ENCODE measurements at regions not wholly inside any gene's neighbourhood (a gene's known extent, or its start where the extent isn't known, plus 50 kb on each side); places are given as distances from the start of the nearest gene placed in this dataset.

GRCh38 chr20:11110535-11110934, 436.7 kb upstream of the JAG1 start:
- Histone ChIP-seq H3K27ac (ENCODE audit: low read length) (no peak overlapping the region), H3K36me3 (ENCODE audit: control insufficient read depth, insufficient read depth, low read length) (no peaks in the 10 kb centered on the region), H3K27me3 (ENCODE audit: control insufficient read depth, insufficient read depth, low read length) (no peaks in the 10 kb centered on the region), H3K4me1 (ENCODE audit: control insufficient read depth, insufficient read depth, low read length) (no peaks in the 10 kb centered on the region), H3K9me3 (ENCODE audit: control insufficient read depth, insufficient read depth, low read depth, low read length) (no peaks in the 10 kb centered on the region), H3K4me3 (ENCODE audit: low read depth in 2 of 2, low read length in 2 of 2) (no peak overlapping the region)
- BruUV-seq (replicated peaks) = no TSS peak
- TF ChIP-seq TCF7L2 (IDR thresholded peaks at IDR 0.05; ENCODE audit: low read depth, low read length) (no peak), POLR2AphosphoS5 (IDR thresholded peaks at IDR 0.05; ENCODE audit: low read depth, low read length) (no peak), REST (IDR thresholded peaks at IDR 0.05; ENCODE audit: insufficient read depth in 1 of 2, low read depth in 2 of 2, low read length in 1 of 2) (no peak), SIN3A (IDR thresholded peaks at IDR 0.05; ENCODE audit: borderline replicate concordance, insufficient read depth, low read depth, low read length) (no peak), CTCF (IDR thresholded peaks at IDR 0.05) (no peak)
- intact Hi-C loops (cut with micrococcal nuclease; ENCODE audit: unreplicated experiment) (no loop called here), in situ Hi-C loops (cut with HindIII; ENCODE audit: low pct_unique_long_range_greater_than_20kb, low sequenced_read_pairs) (no loop called here)
- ATAC-seq = no peak
- CTCF ChIA-PET = no interaction called here
- no peak for DNase-seq (ENCODE audit: low read depth, low spot score)
- POLR2A ChIA-PET = no interaction called here

GRCh38 chr20:11111191-11111590, 437.4 kb upstream of the JAG1 start:
- no peaks in the 10 kb centered on the region for H3K36me3 ChIP-seq (ENCODE audit: control insufficient read depth, insufficient read depth, low read length)
- H3K27me3 ChIP-seq (ENCODE audit: control insufficient read depth, insufficient read depth, low read length) = no peaks in the 10 kb centered on the region
- ATAC-seq (no peak), DNase-seq (ENCODE audit: low read depth, low spot score) (no peak)
- intact Hi-C loops (cut with micrococcal nuclease; ENCODE audit: unreplicated experiment) (no loop called here), in situ Hi-C loops (cut with HindIII; ENCODE audit: low pct_unique_long_range_greater_than_20kb, low sequenced_read_pairs) (no loop called here)
- H3K4me1 ChIP-seq (ENCODE audit: control insufficient read depth, insufficient read depth, low read length) = no peaks in the 10 kb centered on the region
- H3K27ac ChIP-seq (ENCODE audit: low read length) = no peak overlapping the region
- CTCF ChIA-PET = no interaction called here
- H3K9me3 ChIP-seq (ENCODE audit: control insufficient read depth, insufficient read depth, low read depth, low read length) = no peaks in the 10 kb centered on the region
- no peak overlapping the region for H3K4me3 ChIP-seq (ENCODE audit: low read depth in 2 of 2, low read length in 2 of 2)
- POLR2A ChIA-PET = no interaction called here
- TF ChIP-seq CTCF (IDR thresholded peaks at IDR 0.05) = no peak
- no peak for TF ChIP-seq REST (IDR thresholded peaks at IDR 0.05; ENCODE audit: insufficient read depth in 1 of 2, low read depth in 2 of 2, low read length in 1 of 2)
- no peak for TF ChIP-seq POLR2AphosphoS5 (IDR thresholded peaks at IDR 0.05; ENCODE audit: low read depth, low read length)
- no peak for TF ChIP-seq SIN3A (IDR thresholded peaks at IDR 0.05; ENCODE audit: borderline replicate concordance, insufficient read depth, low read depth, low read length)
- TF ChIP-seq TCF7L2 (IDR thresholded peaks at IDR 0.05; ENCODE audit: low read depth, low read length) = no peak
- no TSS peak for BruUV-seq (replicated peaks)

All from Panc1 (cell line).